Nephron (organoid): ENCODE measurements at regions not wholly inside any gene's neighbourhood (a gene's known extent, or its start where the extent isn't known, plus 50 kb on each side); places are given as distances from the start of the nearest gene placed in this dataset.

Source experiments
- H3K27ac Mint-ChIP-seq, 3 experiments: 2 replicates each; pipeline ENCODE4 v1.8.0; 2020; ENCODE audit warnings: mixed read lengths in 3 of 3, mild to moderate bottlenecking in 2 of 3, moderate library complexity in 1 of 3
- H3K27me3 Mint-ChIP-seq: 2 replicates; pipeline ENCODE4 v1.8.0; 2021; ENCODE audit warnings: low read depth, mild to moderate bottlenecking, moderate library complexity, mixed read lengths
- H3K36me3 Mint-ChIP-seq: 2 replicates; pipeline ENCODE4 v1.8.0; 2020; ENCODE audit warnings: low read depth, mixed read lengths
- H3K4me1 Mint-ChIP-seq: 2 replicates; pipeline ENCODE4 v1.8.0; 2020; ENCODE audit warnings: mixed read lengths
- H3K4me3 Mint-ChIP-seq, 3 experiments: 2 replicates each; pipeline ENCODE4 v1.8.0; 2020; ENCODE audit warnings: mild to moderate bottlenecking in 3 of 3, mixed read lengths in 3 of 3, moderate library complexity in 2 of 3
- H3K9me3 Mint-ChIP-seq: 2 replicates; pipeline ENCODE4 v1.8.0; 2020; ENCODE audit warnings: mixed read lengths
- CTCF ChIP-seq, 3 experiments: fragments of 200-600 bp; sonication (generic); IDR thresholded peaks; one replicate each; pipeline ENCODE4 v1.5.0; 2021; ENCODE audit warnings: antibody characterized with exemption in 3 of 3; ENCODE audit not compliant: unreplicated experiment in 3 of 3

GRCh38 chr5:130975299-130975698, 189.8 kb downstream of the HINT1 start:
- peaks cover 4% of the 10 kb centered on the region for H3K4me1 Mint-ChIP-seq
- no peaks in the 10 kb centered on the region for H3K27me3 Mint-ChIP-seq
- no peak overlapping the region for H3K4me3 Mint-ChIP-seq
- no peak for TF ChIP-seq CTCF (IDR thresholded peaks at IDR 0.05; ENCODE audit: unreplicated experiment in 3 of 3)
- no peaks in the 10 kb centered on the region for H3K36me3 Mint-ChIP-seq
- H3K9me3 Mint-ChIP-seq, result no peaks in the 10 kb centered on the region
- H3K27ac Mint-ChIP-seq, result no peak overlapping the region

DNA sequence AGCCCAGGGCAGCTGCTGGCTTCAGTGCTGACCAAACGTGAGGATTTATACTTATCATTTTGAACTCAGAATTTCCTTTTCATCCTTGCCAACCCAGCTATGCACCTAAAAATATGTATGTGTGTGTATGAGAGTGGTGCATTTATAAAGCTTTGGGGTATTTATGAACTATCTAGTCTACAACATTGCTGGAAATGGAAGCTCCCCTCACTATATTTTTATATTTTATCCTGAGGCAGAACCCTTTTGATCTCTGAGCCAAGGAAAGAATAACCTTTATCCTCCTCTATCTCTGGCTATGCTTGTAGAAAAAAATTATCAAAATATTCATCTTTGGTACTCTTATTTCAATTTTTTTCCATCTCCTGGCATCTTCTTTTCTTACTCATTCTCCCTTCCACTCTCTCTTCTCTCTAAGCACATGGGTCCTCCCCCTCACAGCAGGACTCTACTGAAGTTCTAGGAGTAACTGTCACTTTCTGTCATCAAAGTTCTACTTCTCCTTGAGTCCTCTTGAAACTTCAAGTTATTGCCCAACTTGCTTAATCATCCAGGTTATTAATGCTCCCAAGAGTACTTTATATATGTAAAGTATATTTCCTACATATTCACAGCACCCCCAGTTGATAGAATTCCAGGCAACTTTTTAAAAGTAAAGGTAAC, 190.9 kb downstream of the HINT1 start:
- Mint-ChIP-seq H3K4me1 (peaks cover 4% of the 10 kb centered on the region), H3K27ac (no peak overlapping the region), H3K27me3 (no peaks in the 10 kb centered on the region)

GRCh38 chr5:130966990-130967525, 198.0 kb downstream of the HINT1 start:
- Mint-ChIP-seq H3K4me3 (no peak overlapping the region), H3K9me3 (peaks cover 7% of the 10 kb centered on the region), H3K27me3 (no peaks in the 10 kb centered on the region), H3K36me3 (no peaks in the 10 kb centered on the region), H3K4me1 (peaks cover 3% of the 10 kb centered on the region), H3K27ac (no peak overlapping the region)
- TF ChIP-seq CTCF (IDR thresholded peaks at IDR 0.05; ENCODE audit: unreplicated experiment in 3 of 3), result no peak

More for the DNA sequence above, 190.9 kb downstream of the HINT1 start:
- no peak overlapping the region for H3K4me3 Mint-ChIP-seq
- TF ChIP-seq CTCF (IDR thresholded peaks at IDR 0.05; ENCODE audit: unreplicated experiment in 3 of 3), result no peak
- no peaks in the 10 kb centered on the region for H3K36me3 Mint-ChIP-seq
- no peaks in the 10 kb centered on the region for H3K9me3 Mint-ChIP-seq

DNA sequence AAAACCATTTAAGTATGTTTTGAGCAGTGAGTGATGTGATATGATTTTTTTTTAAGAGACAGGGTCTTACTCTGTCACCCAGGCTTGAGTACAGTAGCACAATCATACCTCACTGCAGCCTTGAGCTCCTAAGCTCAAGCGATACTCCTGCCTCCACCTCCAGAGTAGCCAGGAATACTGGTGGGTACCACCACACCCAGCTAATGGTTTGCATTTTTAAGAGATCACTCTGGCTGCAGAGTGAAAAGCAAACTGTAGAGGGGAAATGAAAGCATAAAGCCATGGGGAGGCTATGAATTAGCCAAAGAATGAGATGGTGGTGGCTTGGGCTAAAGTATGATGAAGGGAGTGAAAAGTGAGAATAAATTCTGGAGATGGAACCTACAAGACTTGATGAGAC, 199.1 kb downstream of the HINT1 start:
- Mint-ChIP-seq H3K27me3 (no peaks in the 10 kb centered on the region), H3K9me3 (peaks cover 10% of the 10 kb centered on the region), H3K27ac (no peak overlapping the region), H3K36me3 (no peaks in the 10 kb centered on the region), H3K4me3 (no peak overlapping the region), H3K4me1 (peaks cover 3% of the 10 kb centered on the region)
- TF ChIP-seq CTCF (IDR thresholded peaks at IDR 0.05; ENCODE audit: unreplicated experiment in 3 of 3), result no peak

DNA sequence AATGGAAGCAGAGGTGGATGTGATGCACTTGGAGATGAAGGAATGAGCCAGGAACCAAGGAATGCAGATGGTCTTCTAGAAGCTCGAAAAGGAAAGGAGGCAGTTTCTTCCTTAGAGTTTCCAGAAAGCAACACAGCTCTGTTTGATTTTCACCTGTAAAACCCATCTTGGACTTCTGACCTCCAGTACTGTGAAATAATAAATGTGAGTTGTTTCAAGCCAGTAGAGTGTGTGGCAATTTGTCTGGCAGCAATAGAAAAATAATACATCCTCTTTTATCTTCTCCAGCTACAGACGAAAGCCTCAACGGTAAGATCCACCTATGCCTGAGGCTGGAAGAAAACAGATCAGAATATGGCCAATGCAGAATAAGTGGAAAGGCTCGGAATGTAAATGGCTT, 199.7 kb downstream of the HINT1 start:
- H3K27me3 Mint-ChIP-seq, result no peaks in the 10 kb centered on the region
- no peaks in the 10 kb centered on the region for H3K36me3 Mint-ChIP-seq
- no peak for TF ChIP-seq CTCF (IDR thresholded peaks at IDR 0.05; ENCODE audit: unreplicated experiment in 3 of 3)
- H3K27ac Mint-ChIP-seq, result no peak overlapping the region
- H3K4me3 Mint-ChIP-seq, result no peak overlapping the region
- peaks cover 3% of the 10 kb centered on the region for H3K4me1 Mint-ChIP-seq
- peaks cover 15% of the 10 kb centered on the region for H3K9me3 Mint-ChIP-seq
